ENCODE measurements at regions not wholly inside any gene's neighbourhood (a gene's known extent, or its start where the extent isn't known, plus 50 kb on each side); places are given as distances from the start of the nearest gene placed in this dataset.
A peak's percentile ranks its signal among the peaks of the same experiment; 100 is the strongest.

- no peak for DNase-seq (ENCODE audit: low spot score)
Measured at GRCh38 chr14:101405171-101405883, 156.0 kb upstream of the DIO3 start.

DNA sequence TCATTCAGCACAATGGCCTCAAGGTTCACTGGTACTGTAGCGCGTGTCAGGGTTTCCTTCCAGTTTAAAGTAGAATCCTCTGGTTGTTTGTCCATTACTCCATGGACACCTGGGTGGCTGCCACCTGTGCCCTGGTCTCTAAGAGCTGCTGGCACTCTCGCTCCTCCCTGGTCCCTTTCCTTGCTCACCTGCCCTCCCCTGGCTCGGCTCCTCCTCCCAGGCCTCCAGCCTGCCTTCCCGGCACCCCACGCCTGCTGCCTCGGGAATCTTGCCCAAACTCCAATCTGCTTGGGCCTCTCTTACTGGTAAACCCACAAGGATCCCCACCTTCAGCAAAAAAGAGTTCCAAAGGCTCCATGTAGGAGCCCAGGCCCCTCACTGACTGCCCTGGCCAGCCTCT lies 154.4 kb upstream of the DIO3 start:
- no peak for DNase-seq (ENCODE audit: low spot score)

DNA sequence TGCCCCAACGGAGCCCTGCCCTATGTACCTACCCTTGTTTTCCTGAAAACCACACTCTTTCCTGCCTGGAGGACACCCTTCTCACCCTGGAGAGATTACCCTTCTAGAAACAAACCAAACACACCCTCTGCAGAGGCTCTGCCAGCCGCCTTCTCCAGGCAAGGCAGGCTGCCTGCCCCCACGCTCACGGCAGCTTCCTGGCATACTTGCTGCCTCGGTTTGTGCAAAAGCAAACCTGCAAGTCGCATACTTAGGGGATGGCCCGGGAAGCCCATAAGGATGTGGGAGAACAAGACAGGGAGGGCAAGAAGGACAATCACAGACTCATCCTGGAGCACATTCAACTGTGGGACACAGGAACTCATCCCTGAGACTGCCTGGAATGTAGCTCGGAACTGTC lies 154.0 kb upstream of the DIO3 start:
- DNase-seq (ENCODE audit: low spot score) = no peak

DNA sequence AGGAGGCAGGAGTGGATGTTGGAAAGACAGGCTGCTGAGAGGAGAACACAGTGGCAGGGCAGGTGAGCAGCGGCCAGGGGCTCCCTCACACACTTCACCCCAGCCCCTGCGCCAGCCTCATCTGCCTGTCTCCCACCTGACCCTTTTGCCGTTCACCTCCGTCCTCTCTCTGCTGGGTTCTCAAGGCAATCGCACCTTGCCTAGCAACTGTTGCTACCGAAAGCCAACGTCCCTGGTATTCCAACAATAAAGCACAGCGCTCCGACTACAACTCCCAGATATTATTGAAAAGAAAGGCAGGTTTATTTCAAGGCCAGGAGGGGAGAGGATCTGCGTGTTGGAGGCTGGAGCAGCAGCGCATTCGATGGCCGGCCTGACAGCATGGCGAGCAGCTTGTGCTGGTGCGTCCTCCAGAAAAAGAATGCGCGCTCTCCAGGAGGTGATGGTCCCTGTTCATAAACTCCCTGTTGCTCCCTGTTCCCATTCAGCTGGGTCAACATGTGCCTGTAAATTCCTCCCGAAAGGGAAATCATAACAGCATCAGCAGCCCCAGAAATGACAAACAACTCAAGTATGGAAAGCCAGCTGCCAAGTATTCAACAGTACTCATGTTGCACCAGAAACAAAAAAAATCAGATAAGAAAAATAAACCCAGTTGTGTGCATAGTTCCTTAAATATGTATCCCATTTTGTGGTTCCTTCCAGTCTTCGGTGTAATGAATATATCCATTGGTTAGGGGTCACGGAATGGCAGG lies 153.0 kb upstream of the DIO3 start:
- DNase-seq (ENCODE audit: low spot score) = peak; percentile 63

DNA sequence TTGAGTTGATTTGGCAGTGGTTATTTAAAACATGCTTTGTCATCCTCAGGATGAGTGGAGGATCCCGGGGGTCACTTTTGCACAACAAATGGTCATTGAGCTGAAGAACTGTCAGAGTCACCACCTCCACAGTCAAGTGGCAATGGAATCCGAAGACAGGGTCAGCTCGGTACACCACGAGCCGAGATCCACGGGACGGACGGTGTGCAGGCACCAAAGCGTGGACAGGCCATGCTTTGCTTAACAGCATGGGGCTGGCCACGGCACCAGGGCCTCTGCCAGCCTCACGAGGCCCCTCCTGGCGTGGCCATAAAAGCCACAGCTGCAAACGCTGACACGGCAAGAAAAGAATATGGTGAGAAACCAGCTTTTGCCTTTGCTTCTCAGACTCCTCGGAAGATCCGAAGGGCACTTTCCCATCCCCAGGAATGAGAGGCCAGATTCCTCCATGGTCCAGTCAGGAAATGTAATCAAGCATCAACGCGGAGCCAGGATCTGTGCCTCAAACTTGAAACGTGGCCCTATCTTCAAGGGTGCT lies 152.2 kb upstream of the DIO3 start:
- no peak for DNase-seq (ENCODE audit: low spot score)

GRCh38 chr14:101410126-101410525 lies 151.2 kb upstream of the DIO3 start:
- no peak for DNase-seq (ENCODE audit: low spot score)

DNA sequence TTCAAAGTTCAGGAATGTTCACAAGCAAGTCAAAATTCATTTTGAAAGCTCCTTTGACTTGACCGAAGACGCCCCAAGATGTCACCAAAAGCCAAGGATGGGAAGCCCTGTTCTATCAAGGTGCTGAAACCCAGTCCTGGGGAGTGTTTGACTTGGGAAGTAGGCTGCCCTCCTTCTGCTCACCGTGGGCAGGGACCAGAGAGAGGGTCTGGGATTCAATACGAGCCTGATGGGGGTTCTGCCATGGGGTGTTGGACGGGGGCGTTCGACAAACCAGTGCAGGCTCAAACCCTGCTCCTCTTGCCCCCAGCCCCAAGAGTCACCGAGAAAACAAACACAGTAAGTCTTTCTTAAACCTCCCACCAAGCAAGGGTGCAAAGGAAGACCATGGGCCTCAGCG lies 150.1 kb upstream of the DIO3 start:
- no peak for DNase-seq (ENCODE audit: low spot score)

- DNase-seq (ENCODE audit: low spot score) = no peak
Measured at GRCh38 chr14:101411779-101412178, 149.5 kb upstream of the DIO3 start.

GRCh38 chr14:101412739-101413138 lies 148.6 kb upstream of the DIO3 start:
- no peak for DNase-seq (ENCODE audit: low spot score)

- DNase-seq (ENCODE audit: low spot score) = no peak
Measured at GRCh38 chr14:101417434-101417833, 143.9 kb upstream of the DIO3 start.

GRCh38 chr14:101418601-101419000 lies 142.7 kb upstream of the DIO3 start:
- no peak for DNase-seq (ENCODE audit: low spot score)

DNA sequence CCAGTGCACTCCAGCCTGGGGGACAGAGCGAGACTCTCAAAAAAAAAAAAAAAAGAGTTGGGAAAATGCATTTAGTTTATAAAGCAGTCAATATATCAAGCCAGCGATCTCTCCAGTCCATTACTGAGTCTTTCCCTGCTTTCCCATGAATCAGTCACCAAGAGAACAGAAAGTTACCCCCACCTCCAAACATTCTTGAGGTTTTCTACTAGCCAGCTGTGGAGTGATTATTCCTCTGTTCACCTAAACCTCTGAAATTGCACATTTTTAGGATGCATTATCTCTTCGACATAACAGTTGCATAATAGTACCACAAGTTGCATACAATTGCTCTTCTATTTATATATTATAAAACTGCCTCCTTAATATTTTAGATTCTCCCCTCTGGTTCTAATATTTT lies 134.8 kb upstream of the DIO3 start:
- no peak for DNase-seq (ENCODE audit: low spot score)

- no peak for DNase-seq (ENCODE audit: low spot score)
Measured at GRCh38 chr14:101428409-101428808, 132.9 kb upstream of the DIO3 start.

GRCh38 chr14:101435546-101435945 lies 125.7 kb upstream of the DIO3 start:
- no peak for DNase-seq (ENCODE audit: low spot score)

- DNase-seq (ENCODE audit: low spot score) = no peak
Measured at GRCh38 chr14:101439023-101439422, 122.3 kb upstream of the DIO3 start.

GRCh38 chr14:101440496-101440895 lies 120.8 kb upstream of the DIO3 start:
- DNase-seq (ENCODE audit: low spot score) = no peak

GRCh38 chr14:101441710-101442109 lies 119.6 kb upstream of the DIO3 start:
- DNase-seq (ENCODE audit: low spot score) = no peak

DNA sequence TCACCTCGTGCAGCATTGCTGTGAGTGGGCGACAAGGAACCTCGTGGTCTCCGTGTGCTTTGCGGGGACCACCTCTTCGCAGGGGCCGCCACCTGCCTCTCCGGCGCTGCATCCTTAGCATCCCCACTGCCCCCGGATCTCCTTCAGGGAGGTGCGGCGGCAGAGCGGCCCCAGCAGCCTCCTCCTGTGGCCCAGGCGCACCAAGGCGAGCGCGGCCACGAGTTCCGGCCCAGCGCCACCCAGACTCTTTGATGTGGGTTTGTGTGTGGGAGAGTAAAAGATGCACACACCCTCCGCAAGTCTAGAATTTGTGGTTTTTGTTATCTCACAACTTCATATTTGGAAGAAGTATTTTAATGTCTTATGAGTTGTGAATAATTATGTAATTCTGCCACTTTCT lies 118.8 kb upstream of the DIO3 start:
- no peak for DNase-seq (ENCODE audit: low spot score)

DNA sequence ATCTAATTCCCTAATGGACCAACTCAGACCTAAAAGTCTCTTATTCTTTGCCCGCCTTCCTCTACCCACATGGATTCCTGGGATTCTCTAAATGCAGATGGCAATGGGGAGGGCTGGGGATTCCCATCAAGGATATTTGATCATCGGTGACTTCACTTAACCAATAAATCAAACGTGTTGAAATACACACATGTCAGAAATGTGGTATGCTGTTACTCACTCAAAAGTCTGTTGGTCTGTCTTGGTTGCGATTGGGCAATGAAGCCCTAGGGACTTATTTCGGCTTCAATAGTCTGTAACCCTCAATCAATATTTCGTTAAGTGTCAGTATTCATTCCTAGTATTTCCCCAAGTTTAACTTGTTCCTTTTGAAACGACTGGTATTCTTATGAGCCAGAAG lies 117.2 kb upstream of the DIO3 start:
- DNase-seq (ENCODE audit: low spot score) = peak; percentile 46

DNA sequence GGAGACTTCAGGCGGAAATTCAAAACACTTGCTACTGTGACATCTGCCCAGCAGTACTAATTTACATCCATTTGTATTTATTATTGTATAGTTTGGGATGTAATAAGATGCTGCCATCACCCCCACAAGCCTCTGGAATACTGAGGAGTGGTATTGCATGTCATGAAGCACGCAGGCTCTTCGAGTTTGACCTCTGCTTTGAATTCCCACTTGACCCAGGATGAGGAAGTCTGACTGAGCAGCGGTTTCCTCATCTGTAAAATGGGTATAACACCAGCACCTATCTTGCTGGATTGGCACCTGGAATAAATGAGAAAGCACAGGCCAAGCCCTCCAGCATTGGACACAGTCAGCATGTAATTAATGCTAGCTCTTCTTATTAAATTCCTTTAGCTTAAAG lies 116.0 kb upstream of the DIO3 start:
- no peak for DNase-seq (ENCODE audit: low spot score)

DNA sequence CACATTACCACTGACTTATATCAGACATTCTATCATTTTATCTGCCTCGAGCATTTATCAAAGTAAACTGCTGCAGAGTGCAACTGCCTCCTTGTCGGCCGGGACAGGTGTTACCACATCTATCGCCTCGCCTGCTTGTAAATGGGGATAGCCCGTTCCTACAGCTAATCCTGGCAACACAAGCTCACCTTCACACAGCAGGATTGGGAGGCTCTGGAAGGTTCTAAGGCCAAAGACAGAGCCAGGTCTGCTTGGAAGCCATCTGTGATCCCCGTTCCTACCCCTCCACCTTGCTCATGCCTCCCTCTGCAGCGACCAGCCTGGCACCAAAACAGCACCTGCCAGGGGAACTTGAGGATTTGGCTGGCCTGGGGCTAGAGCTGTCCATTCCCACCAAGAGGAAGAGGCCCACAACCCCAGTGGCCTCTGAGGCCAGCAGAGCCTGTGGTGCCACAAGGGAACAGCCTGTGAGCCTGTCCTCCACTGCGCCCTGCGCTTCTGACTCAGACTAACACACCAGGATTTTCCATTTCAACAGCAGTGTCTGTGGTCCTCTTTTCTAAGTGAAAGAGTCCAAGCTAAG lies 114.8 kb upstream of the DIO3 start:
- no peak for DNase-seq (ENCODE audit: low spot score)

DNA sequence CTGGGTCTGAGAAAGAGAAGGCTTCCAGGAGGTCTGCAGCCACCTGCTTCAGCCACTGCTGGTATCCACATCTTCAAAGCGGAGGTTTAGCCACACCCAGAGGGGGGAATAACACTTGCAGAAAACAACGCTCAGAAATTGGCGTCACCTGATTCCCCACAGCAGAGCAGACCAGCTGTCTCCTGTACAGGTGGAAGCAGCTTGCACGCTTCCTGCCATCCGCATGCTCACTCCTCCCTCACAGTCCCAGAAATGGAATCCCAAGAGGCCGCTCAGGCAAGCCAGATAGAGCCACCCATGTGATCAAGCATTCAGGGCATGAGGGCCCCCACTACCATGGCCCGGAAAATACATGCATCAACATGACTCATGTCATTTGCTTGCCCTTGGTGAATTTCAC lies 112.2 kb upstream of the DIO3 start:
- no peak for DNase-seq (ENCODE audit: low spot score)

GRCh38 chr14:101451166-101451565 lies 110.1 kb upstream of the DIO3 start:
- no peak for DNase-seq (ENCODE audit: low spot score)
